ENCODE measurements at regions not wholly inside any gene's neighbourhood (a gene's known extent, or its start where the extent isn't known, plus 50 kb on each side); places are given as distances from the start of the nearest gene placed in this dataset.
A peak's percentile ranks its signal among the peaks of the same experiment; 100 is the strongest.

DNA sequence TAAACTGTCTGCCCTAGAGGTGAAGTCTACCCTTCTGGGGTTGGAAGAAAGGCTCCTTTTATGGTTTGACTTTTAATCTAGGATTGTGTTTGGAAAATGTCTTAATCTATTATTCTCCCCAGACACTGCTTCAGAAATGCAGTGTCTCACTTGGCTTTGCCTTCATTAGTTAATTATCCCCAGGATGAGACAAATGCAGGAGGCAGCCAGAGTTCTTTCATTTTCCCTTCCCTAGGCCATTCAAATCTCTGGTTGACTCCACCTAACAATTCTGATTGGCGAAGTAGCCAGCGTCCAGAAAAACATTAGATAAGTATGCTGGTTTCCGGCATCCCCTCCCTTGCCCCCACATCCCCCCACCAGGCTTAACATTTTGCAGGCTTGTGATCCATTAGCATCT, 325.8 kb upstream of the PBX1 start:
- TF ChIP-seq, protein P1, sequence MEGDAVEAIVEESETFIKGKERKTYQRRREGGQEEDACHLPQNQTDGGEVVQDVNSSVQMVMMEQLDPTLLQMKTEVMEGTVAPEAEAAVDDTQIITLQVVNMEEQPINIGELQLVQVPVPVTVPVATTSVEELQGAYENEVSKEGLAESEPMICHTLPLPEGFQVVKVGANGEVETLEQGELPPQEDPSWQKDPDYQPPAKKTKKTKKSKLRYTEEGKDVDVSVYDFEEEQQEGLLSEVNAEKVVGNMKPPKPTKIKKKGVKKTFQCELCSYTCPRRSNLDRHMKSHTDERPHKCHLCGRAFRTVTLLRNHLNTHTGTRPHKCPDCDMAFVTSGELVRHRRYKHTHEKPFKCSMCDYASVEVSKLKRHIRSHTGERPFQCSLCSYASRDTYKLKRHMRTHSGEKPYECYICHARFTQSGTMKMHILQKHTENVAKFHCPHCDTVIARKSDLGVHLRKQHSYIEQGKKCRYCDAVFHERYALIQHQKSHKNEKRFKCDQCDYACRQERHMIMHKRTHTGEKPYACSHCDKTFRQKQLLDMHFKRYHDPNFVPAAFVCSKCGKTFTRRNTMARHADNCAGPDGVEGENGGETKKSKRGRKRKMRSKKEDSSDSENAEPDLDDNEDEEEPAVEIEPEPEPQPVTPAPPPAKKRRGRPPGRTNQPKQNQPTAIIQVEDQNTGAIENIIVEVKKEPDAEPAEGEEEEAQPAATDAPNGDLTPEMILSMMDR (IDR thresholded peaks at IDR 0.05) = no peak

DNA sequence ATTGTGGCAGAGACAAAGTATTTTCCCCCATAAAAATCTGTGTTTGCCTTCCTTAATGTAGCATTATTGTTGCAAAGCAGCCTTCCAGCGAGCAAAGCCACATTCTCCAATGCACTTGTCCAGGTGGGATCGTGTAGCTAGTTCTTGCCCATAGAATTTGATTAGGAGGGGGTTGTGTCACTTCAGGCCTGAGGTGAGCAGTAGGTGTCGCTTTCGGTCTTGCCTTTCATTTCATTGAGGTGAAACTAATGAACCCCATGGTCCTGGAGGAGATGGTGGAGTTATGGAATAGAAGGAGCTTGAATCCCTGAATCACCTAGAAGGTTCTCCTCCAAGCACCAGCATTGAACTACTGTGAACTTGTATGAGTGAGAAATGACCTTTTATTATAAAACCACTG, 318.9 kb upstream of the PBX1 start:
- TF ChIP-seq, protein P1 (IDR thresholded peaks at IDR 0.05) = peak; percentile 66

- TF ChIP-seq, protein P1 (IDR thresholded peaks at IDR 0.05) = no peak
These were observed 308.6 kb upstream of the PBX1 start for GRCh38 chr1:164250365-164250764.

GRCh38 chr1:164256456-164256855, 302.5 kb upstream of the PBX1 start:
- TF ChIP-seq, protein P1 (IDR thresholded peaks at IDR 0.05) = no peak

DNA sequence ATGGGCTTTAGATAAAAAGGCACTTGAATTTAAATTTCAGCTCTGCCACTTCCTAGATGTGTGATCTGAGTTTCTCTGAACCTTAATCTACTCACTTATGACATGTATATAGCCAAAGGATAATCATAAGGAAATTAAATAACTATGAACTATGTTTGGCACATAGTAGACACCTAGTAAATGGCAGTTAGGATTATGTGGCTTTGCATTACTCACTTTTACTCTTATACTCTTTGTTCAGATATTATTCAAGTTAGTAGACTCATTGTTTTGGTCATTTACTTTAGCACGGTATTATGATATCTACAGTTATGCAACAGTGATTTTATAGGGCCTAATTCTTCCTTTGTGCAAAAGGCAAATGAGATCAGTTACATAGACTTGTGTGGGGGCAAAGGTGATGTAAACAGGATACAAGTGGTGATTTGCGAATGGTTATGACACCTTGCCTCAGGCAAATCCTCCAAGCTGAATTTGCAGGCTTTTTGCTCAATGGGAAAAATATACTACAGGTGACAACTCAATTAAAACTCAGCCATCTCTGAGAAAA, 297.2 kb upstream of the PBX1 start:
- TF ChIP-seq, protein P1 (IDR thresholded peaks at IDR 0.05) = no peak

- TF ChIP-seq, protein P1 (IDR thresholded peaks at IDR 0.05) = no peak
These were observed 295.4 kb upstream of the PBX1 start for GRCh38 chr1:164263540-164263939.

- TF ChIP-seq, protein P1 (IDR thresholded peaks at IDR 0.05) = no peak
These were observed 293.8 kb upstream of the PBX1 start for GRCh38 chr1:164265232-164265631.

GRCh38 chr1:164272156-164272555, 286.8 kb upstream of the PBX1 start:
- TF ChIP-seq, protein P1 (IDR thresholded peaks at IDR 0.05) = no peak

All from LNCAP (cell line).